ENCODE measurements at regions not wholly inside any gene's neighbourhood (a gene's known extent, or its start where the extent isn't known, plus 50 kb on each side); places are given as distances from the start of the nearest gene placed in this dataset.

GRCh38 chr14:87109271-87109670 is 883.7 kb downstream of the GALC start:
- TF ChIP-seq CTCF (IDR thresholded peaks at IDR 0.05) (no peak), POLR2A (IDR thresholded peaks at IDR 0.05; ENCODE audit: low read depth) (no peak), POLR2AphosphoS5 (IDR thresholded peaks at IDR 0.05) (no peak)
